Central memory CD4-positive, alpha-beta T cell (primary cell): ENCODE measurements at regions not wholly inside any gene's neighbourhood (a gene's known extent, or its start where the extent isn't known, plus 50 kb on each side); places are given as distances from the start of the nearest gene placed in this dataset.

ENCODE experiments used
- DNase-seq: peaks from one replicate; pipeline ENCODE4 v3.0.0; 2022

DNA sequence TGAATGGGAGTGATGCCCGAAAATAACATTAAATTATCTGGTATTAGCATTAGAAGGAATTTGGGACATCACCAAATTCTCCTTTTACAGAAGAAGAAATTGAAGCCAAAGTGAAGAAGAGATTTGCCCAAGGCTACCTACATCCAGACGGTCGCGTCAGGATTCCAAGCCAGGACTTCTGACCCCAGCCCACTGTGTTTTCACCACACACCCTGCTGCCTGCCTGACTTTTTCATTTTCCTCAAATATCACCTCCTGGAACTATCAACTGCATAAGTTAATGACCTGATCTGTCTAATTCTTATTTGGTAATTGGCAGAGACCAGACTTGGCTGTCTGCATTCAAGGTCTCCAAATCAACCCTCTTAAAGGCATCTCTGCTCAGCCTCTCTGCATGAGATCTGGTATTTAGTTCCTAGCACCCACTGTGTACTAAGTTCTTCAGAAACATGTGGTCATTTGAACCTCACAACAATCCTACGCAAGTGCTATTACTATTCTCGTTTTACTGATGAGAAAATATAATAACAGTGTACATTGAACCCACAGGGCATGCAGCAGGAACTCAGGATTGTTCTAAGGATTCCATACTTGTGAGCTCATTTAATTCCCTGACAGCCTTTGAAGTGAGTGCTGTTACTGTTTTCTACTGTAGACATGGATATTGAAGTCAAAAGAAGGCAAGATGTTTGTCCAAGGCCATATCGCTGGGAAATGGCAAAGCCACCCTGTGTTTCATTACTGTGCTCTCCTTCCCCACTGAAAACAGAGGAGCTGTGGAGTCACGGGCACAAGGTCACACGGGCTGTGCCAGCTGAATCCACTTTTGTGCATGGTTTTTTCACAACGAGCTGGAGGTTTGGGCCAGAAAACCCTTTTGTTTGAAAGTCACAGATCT is 195.2 kb upstream of the C1QTNF7 start:
- DNase-seq, result no peak

DNA sequence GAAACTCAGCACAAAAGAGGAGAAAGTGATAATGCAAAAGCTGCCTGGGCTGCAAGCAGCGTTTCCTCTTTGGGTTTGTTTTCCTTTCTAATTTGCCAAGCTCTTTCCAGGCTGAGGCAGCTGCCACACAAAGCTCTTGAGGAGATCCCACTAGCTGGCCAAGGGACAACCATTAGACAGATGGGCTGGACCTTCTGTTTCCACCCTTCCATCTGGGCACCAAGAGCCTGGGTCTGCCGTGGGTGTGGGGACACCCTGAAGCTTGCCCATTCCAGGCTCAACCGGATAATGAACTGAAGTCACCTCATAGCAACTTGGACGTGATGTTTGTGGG is 194.6 kb upstream of the C1QTNF7 start:
- DNase-seq, result no peak

DNA sequence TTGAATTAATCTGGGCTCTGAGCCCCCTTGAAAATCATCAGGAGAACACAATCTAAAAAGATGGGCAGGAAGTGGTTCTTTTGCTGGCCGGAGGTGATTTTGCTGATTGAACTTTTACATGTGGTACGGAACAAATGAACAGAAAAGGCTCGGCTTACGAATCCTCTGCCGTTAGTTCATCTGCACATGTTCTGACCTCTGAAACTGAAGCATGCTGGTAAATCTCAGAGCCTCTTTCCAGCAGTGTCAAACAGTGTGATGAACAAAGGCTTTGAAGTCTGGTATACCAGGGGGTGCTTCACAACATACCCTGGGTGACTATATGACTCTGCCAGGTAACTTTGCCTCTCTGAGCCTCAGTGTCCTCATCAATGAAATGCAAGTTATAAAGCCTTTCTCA is 194.2 kb upstream of the C1QTNF7 start:
- no peak for DNase-seq

DNA sequence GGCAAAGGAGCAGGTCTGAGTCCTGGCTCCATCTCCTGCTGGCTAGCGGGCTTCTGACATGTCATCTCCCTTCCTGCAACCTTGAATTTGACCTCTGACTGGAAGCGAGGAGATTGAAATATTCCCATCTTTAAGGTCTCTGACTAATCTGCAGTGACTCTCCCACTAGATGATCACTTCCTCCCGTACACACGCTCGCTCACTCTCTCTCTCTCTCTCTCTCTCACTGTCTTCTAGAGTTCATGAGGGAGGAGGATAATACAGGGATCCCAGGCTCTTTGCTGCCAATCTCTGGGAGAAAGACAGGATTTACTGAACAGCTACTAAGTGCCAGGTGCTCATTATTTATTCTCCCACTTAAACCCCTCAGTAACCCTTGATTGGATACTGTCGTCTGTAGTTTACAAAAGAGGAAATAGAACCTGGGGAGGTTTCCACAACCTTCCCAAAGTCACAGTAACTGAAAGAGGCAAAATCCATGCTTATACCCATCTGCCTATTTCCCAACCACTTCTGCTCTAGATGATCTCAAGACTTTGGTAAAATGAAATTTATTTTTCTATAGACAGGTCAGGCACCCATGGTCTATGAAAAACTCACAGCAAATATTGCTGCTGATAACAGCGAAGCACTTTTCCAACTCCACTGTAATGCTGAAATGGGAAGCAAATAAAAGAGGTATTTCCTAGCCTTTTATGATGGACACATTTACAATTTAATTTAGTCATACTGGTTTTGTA is 193.5 kb upstream of the C1QTNF7 start:
- no peak for DNase-seq

DNA sequence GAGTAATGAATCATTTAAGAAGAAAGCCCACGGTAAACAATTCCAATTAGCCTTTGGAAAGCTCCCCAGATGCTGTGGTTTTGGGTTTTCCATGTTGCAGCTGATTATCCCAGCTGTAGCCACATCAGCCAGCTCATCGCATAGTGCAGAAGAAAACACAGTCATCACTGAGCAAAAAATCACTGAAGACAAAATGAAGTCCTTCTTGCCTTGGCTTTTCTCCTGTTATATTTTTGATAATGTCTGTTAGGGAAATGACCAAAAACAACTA is 193.0 kb upstream of the C1QTNF7 start:
- DNase-seq, result no peak

DNA sequence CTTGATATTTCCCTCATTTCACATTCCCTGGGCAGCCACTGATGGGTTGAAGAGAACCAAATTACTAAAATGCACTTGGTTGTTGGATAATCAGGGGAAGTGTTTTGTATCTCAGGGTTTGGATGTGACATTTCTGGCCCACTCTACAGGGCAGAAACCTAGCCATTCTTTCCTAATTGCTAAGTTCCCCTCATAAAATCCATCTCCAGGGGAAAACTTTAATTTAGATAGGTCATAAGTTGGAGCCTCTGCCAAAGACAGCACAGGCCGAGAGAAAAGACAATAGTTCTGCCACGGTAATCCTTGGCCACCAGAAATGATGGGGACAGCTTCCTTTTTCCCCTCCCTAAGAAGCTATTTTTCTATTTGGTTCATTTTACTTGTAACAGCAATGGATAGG is 192.7 kb upstream of the C1QTNF7 start:
- no peak for DNase-seq

DNA sequence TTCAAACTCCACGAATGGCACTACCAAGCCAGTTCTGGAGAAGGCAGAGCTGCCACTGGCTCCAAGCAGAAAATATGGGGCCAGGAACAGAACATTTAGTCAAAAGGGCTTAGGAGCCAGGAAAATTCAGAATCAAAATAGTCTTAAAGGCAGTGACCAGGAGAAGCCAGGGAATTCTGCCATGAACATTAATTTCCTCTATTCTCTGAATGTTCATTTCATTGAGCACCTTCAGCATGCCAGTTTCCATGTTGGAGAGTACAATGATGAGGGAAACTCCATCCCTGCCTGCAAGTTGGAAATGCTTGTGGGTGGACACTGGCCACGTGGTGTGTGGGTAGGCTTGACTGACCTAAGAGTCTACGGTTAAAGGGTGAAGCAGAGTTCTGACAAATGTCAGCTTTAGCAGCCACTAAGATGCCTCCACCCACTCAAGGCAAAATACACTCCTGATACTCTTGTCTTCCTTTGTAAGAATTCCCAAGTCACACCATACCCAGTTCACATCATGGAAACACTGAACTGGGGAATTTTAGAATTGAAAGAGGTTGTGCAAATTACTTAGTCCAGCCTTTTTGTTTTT is 190.1 kb upstream of the C1QTNF7 start:
- no peak for DNase-seq

DNA sequence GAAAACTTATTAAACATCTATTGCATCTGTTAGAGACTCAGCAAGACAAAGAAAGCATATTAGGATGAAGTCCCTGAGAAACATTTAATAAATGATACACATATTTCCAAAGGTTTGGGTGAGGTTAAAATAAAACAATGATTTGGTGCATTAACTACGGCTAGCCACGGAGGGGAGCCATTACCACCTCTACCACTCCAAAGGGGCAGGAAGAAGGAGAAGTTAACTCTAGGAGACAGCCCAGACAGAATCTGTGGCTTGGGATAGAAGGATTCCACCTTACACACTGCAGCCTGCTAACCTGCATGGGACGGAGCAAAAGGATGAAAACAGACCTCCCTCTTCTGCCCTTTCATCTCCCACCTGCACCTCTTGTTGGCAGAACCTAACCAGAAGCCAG is 189.1 kb upstream of the C1QTNF7 start:
- peak; percentile 19 for DNase-seq

DNA sequence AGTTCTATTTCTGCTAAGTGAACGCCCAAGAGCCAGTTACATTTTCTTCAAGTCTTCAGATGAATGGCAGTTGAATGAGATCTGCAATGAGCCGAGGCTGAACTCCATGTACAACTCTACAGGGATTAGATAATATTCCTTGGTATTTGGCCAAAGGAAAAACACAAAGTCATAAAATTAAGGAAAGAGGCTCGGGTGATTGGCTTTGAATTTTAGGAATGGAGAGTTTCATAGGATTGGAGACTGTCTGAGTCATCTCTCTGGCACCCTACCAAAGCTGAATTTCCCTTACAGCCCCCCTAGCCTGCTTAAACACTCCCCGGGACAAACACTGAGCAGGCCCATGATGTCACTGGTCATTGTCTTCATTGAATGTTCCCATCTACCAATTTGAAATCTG is 188.0 kb upstream of the C1QTNF7 start:
- no peak for DNase-seq

DNA sequence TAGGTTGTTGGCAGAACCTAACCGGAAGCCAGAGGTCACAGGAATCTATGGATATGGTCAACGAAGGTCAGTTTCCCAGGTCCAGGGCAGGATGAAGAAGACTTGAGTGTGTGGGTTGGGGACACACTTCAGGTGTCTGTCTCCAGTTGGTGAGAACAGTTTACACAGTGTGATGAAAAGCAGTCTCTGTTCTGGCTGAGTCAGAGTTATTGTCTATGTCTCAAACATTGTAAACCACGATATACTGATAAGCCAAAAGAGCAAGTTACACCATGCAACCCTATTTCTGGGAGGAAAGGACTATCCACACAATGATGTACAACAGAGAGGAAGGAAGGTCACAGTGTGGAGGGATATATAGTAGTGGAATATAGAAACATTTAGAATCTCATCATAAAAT is 187.1 kb upstream of the C1QTNF7 start:
- DNase-seq, result no peak

DNA sequence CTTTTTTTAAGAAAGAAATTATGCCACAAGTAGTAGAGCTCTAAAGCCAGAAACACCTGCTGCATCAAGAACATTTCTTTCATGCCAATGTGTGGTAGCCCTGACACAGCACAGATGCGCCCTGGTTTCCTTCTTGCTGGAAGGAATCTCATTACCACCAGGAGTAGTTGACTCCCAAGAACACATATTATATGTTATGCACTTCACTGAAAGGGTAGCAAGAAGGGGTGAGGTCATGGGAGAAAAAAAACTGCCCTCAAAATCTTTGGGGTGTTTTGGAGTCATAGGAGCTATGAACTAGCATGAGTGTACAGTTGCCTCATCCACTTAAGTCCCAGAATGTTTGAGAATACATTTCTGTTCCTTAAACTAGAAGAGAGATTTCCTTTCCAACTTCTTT is 185.8 kb upstream of the C1QTNF7 start:
- DNase-seq, result no peak

DNA sequence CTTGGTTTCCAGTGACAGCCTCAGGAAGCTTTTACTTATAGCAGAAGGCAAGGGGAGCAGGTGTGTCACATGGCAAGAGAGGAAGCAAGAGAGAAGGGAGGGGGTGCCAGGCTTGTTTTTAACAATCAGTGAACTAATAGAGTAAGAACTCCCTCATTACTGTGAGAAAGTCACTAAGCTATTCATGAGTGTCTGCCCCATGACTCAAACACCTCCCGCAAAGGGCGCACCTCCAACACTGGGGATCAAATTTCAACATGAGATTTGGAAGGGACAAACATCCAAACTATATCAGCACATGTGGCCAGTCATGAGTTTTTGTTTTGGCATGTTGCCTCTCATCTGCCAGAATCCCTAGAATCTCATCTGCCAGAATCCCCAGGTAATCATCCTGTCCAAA is 183.5 kb upstream of the C1QTNF7 start:
- no peak for DNase-seq

DNA sequence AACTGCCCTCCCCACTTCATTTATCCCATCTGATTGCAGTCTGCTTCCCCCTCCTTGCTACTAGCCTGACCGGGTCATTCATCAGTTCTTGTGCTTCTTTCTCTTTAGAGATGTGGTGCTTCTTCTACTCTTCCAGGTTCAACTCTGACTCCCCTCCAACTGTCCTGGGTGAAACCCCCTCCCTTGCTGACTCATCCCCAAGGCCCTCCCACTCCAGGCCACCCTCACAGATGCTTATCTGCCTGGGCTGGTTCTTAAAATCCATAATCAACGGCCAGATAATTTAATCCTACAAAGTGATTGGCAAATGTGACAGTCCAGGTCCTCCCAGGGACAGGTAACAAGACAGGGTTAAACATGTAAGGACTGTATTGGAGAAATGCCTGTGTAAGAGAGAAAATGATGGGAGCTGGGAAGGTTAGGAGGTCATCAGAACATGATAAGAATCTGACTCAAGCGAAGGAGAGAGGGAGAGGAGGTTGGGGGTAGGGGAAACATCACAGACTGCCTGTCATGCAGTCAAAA is 182.8 kb upstream of the C1QTNF7 start:
- no peak for DNase-seq

DNA sequence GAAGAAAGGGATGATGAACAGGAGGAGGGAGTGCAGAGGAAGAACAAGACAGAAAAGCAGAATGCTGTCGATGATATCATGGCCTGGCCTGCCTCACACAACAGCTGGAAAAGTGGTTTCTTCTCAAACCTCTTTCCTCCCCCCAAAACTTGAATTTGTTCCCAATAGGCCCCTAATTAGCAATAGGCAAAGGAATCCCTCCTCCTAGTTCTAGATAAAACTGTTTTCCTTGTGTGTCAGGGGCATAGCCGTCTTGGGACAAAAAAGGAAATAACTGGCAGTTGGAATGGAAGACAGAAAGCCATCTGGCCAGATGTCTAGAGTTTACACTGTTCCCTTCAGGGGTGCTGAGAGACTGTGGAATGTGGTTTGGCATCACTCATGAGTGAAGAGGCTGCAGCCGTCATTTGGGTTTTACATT is 177.8 kb upstream of the C1QTNF7 start:
- no peak for DNase-seq

DNA sequence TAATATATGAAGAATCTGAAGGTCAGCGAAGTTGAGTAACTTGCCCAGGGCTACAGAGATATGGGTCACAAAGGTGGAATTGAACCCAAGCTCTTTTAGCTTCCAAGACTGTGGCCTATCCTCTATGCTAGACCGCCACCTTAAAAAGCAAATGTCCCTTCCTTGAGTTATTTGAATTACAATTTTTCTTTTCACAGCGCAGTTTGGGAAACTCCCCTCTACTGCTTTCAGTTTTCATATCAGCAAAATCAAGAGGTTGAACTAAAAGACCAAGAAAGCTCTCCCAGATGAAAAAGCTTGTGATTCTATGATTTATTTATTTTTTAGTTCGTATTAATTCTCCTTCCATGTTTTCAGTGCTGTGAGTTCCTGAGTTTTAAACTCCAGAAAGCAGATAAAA is 174.5 kb upstream of the C1QTNF7 start:
- DNase-seq, result no peak

DNA sequence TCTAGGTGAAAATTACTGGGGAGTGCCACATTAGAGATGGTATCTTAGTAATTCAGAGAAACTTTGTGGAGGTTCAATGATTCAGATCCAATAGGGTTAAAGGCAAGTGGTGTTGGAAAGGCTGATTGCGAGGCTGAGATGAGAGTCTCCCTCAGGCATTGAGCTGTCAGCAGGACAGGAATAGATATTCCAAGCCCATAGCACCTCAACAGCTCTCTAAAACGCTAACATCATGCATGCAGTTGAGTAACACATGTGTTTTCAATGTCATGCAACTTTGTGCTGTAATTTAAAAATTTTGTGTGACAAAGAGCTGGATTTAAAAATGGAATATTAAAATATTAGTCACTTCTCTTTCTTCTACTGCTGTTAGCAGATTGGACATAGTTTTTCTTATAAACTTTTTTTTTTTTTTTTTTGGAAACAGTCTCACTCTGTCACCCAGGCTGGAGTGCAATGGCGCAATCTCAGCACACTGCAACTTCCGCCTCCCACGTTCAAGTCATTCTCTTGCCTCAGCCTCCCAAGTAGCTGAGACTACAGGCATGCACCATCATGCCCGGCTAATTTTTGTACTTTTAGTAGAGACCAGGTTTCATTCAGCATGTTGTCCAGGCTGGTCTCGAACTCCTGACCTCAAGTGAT is 173.5 kb upstream of the C1QTNF7 start:
- no peak for DNase-seq

DNA sequence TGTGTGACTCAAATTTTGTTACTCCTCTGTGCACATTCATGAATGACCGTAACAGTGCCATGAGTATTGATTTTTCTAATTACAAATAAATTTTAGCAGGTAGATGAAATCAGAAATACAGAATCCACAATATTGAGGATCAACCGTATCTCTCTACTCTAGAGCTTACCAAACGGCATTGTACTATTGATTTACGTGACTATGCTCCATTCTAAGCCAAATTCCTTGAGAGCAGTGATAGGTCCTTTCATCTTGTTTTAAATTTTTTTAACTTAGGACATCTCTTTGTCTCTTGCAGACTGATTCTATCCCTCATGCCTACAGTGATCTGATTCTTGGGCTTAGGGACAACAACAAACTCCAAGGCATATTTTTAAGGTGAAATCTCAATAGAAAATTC is 172.3 kb upstream of the C1QTNF7 start:
- no peak for DNase-seq

DNA sequence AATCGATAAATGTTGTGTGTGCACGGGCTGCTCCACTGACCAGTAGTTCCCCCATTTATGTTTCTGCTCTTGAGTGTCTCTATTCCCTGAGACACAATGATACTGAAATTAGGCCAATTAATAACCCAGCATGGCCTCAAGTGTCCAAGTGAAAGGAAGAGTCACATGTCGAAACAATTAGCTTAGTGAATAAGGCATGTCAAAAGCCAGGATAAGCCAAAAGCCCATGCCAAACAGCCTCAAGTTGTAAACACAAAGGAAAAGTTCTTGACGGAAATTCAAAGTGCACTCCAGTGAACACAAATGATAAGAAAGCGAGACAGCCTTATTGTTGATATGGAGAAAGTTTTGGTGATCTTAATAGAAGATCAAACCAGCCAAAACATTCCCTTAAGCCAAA is 167.1 kb upstream of the C1QTNF7 start:
- no peak for DNase-seq

DNA sequence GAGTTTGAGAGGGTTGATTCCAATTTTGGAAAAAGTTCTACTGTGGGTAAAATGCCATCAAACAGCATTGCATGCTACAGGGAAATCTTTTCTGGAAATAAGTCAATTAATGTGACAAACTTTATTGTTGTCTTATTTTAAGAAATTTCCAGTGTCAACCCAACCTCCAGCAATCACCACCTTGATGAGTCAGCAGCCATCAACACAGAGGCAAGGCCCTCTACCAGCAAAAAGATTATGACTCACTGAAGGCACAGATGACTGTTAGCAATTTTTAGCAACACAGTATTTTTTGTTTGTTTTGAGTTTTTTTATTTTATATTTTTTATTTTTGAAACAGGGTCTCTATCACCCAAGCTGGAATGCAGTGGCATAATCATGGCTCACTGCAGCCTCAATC is 165.4 kb upstream of the C1QTNF7 start:
- no peak for DNase-seq

DNA sequence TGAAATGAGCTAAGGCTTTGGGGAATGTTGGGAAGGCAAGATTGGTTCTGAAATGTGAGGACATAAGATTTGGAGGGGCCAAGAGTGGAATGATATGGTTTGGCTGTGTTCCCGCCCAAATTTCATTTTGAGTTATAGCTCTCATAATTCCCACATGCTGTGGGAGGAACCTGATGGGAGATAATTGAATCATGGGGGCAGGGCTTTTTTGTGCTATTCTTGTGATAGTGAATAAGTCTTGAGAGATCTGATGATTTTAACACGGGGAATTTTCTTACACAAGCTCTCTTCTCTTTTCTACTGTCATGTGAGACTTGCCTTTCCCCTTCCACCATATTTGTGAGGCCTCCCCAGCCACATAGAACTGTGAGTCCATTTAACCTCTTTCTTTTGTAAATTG is 157.6 kb upstream of the C1QTNF7 start:
- DNase-seq, result no peak

DNA sequence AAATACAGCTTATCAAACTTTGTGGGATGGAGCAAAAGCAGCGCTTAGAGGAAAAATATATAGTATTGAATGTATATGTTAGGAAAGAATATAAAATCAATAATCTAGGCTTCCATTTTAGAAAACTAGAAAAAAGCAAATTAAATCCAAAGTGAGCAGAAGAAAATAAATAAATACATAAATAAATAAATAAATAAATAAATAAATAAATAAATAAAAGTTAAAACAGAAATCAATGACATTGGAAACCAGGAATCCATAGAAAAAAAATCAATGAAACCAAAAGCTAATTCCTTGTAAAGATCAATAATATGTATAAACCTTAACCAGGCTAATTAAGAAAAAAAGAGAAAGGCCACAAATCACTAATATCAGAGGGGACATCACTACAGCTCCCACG is 141.8 kb upstream of the C1QTNF7 start:
- DNase-seq, result no peak

DNA sequence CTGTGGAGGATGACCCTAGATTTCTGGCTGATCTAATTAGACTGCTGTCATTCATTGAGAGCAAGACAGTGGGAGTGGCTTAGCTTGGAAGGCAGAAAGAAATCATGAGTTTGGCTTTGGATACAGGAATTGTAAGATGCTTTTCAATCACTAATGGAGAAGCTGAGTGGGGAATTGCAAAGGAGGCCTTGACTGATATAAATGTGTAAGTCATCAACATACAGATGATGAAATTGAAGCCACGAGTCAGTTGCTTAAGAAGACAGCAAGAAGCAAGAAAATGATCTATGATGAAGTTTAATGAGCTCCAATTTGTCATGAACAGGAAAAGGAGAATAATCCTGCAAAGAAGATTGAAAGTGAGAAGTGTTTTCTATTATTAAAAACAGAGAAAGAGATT is 136.7 kb upstream of the C1QTNF7 start:
- DNase-seq, result no peak

DNA sequence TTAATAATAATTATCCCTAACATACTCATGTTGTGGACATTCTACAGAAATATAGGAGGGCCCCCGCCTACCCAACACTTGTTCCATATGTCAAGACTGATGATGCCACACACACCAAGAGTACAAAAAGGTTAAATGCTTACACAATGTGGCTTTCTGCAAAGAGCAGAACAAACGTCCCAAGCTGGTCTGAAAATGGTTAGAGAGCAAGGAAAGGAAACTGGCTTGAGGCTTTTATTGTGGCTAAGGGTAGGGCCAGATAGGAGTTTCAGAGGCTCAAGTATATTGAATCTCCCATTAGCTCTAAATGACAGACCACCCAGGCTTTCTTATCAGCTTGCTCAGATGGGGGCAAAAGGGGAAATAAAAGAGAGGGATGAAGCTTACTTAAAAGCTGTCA is 134.1 kb upstream of the C1QTNF7 start:
- no peak for DNase-seq

DNA sequence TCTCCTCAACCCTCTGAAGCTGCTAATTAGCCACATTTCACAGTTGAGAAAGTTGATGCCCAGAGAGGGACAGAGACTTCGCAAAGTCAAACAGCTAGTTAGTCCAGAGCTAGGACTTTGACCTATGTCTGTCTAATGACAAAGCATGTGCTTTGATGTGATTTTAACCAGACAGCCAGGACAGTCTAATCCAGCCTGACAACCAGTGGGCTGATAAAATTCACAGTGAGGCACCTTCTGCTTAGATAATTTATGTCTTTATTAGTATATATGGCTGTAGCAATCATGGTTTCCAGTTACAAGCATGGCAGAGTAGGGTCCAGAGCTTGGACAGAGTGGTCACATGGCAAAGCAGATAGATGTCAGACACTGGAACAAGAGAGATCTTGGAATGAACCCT is 133.6 kb upstream of the C1QTNF7 start:
- no peak for DNase-seq
